Uterus (tissue), 3 donors: ENCODE measurements at regions not wholly inside any gene's neighbourhood (a gene's known extent, or its start where the extent isn't known, plus 50 kb on each side); places are given as distances from the start of the nearest gene placed in this dataset.
"Not testable (repeated sequence)": the region's sequence is repeated elsewhere in the genome, so short reads cannot be mapped to it uniquely, and the experiment has no call there.

ENCODE experiments used
- DNase-seq, 2 donors: peaks; one replicate each; pipeline ENCODE4 v3.0.0-alpha.2; 2019 to 2020
- H3K27ac ChIP-seq, 2 donors: fragments of 200-600 bp; sonication (generic); 1 replicate in 1 of 2; 2 replicates in 1 of 2; pipeline ENCODE4 v1.5.1; 2016 to 2018
- H3K27me3 ChIP-seq, 2 donors: fragments of 200-600 bp; sonication (generic); one replicate each; pipeline ENCODE4 v1.5.1; 2018 to 2019; ENCODE audit warnings: control low read depth in 1 of 2
- H3K36me3 ChIP-seq, 2 donors: fragments of 200-600 bp; sonication (generic); one replicate each; pipeline ENCODE4 v1.5.1; 2019; ENCODE audit warnings: control low read depth in 1 of 2
- H3K4me1 ChIP-seq, 2 donors: fragments of 200-600 bp; sonication (generic); one replicate each; pipeline ENCODE4 v1.5.1; 2018 to 2019; ENCODE audit warnings: control low read depth in 1 of 2
- H3K4me3 ChIP-seq, 2 donors: fragments of 200-600 bp; sonication (generic); 1 replicate in 1 of 2; 2 replicates in 1 of 2; pipeline ENCODE4 v1.5.1; 2018 to 2019; ENCODE audit warnings: mild to moderate bottlenecking in 1 of 2
- H3K9me3 ChIP-seq, 2 donors: fragments of 200-600 bp; sonication (generic); one replicate each; pipeline ENCODE4 v1.5.1; 2019; ENCODE audit warnings: control low read depth in 1 of 2
- POLR2A ChIP-seq, 2 donors: fragments of 450-650 bp; IDR thresholded peaks; one replicate each; pipeline ENCODE4 v1.6.1; 2016; ENCODE audit warnings: antibody characterized with exemption in 2 of 2, mild to moderate bottlenecking in 1 of 2, moderate library complexity in 1 of 2
- intact Hi-C: fragments of 100-400 bp; cut with DNase I; formaldehyde crosslinking; loops from one replicate; pipeline ENCODE4 v1.15.1; 2023; ENCODE audit warnings: low total_unique reads
- TF ChIP-seq, protein P1 (sequence below), 4 experiments: fragments of 200-600 bp in 2 of 4; fragments of 450-650 bp in 2 of 4; sonication (generic) in 2 of 4; IDR thresholded peaks; one replicate each; pipeline ENCODE4 v1.5.1; 2016 to 2019; ENCODE audit warnings: antibody characterized with exemption in 4 of 4, mild to moderate bottlenecking in 2 of 4, moderate library complexity in 1 of 4
- donor health status: DM: yes; HTN: yes; CAD: no.

DNA sequence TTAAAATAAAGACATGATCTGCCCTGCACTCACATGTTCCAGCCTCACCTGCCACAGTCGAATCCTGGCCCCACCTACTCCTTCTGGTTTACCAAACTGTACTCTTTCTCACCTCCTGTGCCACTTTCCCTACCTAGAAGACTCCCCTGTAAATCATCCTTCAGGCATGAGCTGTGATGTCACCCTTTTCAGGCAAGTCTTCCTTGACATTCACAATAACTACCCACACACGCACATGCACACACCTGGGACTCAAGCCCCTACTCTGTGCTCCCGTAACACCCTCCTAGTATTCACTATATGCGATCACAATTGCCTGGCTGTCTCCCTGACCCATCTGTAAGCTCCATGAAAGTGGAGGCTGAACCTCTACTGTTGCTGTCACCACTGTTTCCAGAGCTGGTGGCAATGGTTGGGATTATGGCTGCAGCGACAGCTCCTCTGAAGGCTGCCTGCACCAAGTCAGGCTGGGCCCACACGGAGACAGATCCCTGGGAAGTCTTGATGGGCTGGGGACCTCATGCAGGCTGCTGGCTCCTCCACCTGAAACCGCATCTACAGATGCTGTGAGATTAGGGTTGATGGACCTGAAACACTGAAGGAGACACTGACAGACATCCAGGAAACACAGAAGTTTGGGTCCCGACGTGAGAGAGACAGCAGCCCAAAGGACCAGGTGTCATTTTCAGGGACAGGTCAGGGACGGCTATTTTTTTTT, 611.1 kb downstream of the UQCRFS1 start:
- intact Hi-C loops = no loop called here
- H3K4me3 ChIP-seq = no peak overlapping the region
- H3K27ac ChIP-seq = no peak overlapping the region
- TF ChIP-seq POLR2A (IDR thresholded peaks at IDR 0.05) = no peak
- TF ChIP-seq, protein P1, sequence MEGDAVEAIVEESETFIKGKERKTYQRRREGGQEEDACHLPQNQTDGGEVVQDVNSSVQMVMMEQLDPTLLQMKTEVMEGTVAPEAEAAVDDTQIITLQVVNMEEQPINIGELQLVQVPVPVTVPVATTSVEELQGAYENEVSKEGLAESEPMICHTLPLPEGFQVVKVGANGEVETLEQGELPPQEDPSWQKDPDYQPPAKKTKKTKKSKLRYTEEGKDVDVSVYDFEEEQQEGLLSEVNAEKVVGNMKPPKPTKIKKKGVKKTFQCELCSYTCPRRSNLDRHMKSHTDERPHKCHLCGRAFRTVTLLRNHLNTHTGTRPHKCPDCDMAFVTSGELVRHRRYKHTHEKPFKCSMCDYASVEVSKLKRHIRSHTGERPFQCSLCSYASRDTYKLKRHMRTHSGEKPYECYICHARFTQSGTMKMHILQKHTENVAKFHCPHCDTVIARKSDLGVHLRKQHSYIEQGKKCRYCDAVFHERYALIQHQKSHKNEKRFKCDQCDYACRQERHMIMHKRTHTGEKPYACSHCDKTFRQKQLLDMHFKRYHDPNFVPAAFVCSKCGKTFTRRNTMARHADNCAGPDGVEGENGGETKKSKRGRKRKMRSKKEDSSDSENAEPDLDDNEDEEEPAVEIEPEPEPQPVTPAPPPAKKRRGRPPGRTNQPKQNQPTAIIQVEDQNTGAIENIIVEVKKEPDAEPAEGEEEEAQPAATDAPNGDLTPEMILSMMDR (IDR thresholded peaks at IDR 0.05) = no peak
- H3K4me1 ChIP-seq = no peaks in the 10 kb centered on the region
- DNase-seq = no peak
- no peaks in the 10 kb centered on the region for H3K9me3 ChIP-seq
- H3K27me3 ChIP-seq = no peaks in the 10 kb centered on the region
- H3K36me3 ChIP-seq = no peaks in the 10 kb centered on the region

DNA sequence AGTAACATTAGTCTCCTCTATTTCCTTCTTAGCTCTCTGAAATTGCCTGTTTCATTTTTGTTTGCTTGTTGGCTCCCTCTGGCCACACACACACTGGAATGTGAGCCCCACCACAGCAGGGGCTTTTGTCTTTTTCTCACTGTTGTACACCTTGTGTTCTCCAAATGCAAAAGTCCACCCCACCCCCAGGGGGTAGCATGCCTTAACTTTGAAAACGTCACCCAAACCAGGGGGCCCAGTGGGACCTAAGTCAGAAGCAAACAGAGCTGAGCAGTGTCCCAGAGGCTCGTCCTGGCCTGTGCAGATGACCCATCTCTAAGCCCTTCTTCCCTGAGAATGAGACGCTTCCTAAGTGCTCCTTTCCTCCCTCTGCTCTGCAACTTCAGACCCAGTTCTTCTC, 614.1 kb downstream of the UQCRFS1 start:
- intact Hi-C loops = no loop called here
- TF ChIP-seq, protein P1 (IDR thresholded peaks at IDR 0.05) = no peak
- TF ChIP-seq POLR2A (IDR thresholded peaks at IDR 0.05) = no peak
- H3K36me3 ChIP-seq = no peaks in the 10 kb centered on the region
- H3K27me3 ChIP-seq = no peaks in the 10 kb centered on the region
- H3K9me3 ChIP-seq = no peaks in the 10 kb centered on the region
- H3K27ac ChIP-seq = no peak overlapping the region
- H3K4me3 ChIP-seq = no peak overlapping the region
- H3K4me1 ChIP-seq = no peaks in the 10 kb centered on the region
- DNase-seq = no peak

DNA sequence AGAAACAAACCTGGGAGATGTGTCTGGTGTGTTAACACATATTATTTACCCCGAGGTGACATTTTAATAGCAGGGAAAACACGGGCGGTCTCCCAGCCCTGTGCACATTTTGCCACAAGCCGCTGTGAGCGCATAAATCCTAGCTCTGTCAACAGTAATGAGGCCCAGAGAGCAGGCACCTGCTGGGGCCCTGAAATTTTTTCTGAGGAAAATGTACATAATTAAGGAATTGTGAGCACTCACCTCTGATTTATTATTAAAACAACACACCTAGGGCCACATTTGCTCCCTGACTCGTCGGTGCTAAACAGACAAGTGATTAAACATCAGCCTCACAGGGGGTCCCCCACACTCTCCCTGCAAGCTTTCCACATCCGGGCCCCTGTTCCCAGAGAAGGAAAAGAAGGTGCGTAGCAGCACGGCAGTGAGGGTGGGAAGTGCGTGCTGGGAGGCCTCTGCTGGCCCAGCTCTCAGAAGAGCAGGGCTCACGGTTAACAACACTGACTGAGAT, 616.3 kb downstream of the UQCRFS1 start:
- Histone ChIP-seq H3K4me3 (no peak overlapping the region), H3K27ac (no peak overlapping the region), H3K27me3 (no peaks in the 10 kb centered on the region), H3K4me1 (no peaks in the 10 kb centered on the region), H3K9me3 (no peaks in the 10 kb centered on the region), H3K36me3 (no peaks in the 10 kb centered on the region)
- intact Hi-C loops = no loop called here
- TF ChIP-seq POLR2A (IDR thresholded peaks at IDR 0.05) = no peak
- TF ChIP-seq, protein P1 (IDR thresholded peaks at IDR 0.05) = no peak
- no peak for DNase-seq

DNA sequence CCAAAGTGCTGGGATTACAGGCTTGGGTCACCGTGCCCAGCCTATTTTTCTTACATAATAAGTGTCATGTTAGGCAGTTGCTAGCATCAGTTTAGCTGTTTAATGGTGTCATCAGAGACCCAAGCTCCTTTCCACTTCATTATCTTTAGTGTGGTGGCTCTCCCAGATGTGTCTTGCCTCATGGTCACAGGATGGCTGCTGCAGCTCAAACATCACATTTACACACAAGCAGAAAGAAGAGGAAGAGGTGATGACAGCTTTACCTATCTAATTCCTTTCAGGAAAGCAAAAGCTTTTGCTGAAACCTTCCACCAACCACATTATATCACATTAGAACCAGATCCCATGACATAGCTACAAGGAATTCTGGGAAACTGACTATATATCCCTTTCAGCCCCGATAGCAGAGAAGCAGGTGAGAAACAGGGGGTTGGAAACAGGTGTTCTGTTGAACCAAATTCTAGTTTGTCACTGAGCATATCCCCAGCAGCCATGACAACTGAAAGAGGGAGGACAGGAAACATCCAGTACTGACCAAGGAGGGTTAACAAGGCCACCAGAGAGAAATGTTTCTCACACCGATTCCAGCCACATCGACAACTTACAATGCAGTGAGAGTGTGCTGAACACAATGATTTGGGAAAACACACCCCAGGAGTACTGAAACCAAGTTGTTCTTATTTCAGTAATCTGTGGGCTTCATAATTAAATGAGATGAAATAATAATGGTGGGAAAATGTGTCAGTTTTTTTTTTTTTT, 617.0 kb downstream of the UQCRFS1 start:
- no peak for TF ChIP-seq POLR2A (IDR thresholded peaks at IDR 0.05)
- TF ChIP-seq, protein P1 (IDR thresholded peaks at IDR 0.05) = no peak
- no peaks in the 10 kb centered on the region for H3K36me3 ChIP-seq
- H3K27ac ChIP-seq = no peak overlapping the region
- H3K4me3 ChIP-seq = no peak overlapping the region
- H3K9me3 ChIP-seq = no peaks in the 10 kb centered on the region
- no peak for DNase-seq
- no peaks in the 10 kb centered on the region for H3K4me1 ChIP-seq
- no peaks in the 10 kb centered on the region for H3K27me3 ChIP-seq
- intact Hi-C loops = no loop called here

DNA sequence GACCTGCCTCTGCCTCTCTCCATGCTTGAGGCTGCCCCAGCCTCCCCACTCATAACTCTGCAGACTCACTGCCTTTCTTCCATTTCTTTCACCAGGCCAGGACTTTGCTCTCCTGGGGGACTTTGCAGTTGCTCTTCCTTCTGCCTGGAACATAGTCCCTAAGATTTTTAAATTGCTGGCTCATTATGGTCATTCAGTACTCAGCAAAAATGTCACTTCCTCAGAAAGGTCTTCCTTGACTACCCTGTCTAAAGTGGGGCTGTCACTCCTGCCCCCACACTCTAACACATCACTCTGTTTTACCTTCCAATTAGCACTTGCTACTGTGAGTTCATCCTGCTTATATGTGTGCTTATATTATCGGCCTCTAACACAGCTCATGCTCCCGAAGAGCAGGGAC, 618.2 kb downstream of the UQCRFS1 start:
- Histone ChIP-seq H3K9me3 (no peaks in the 10 kb centered on the region), H3K27ac (no peak overlapping the region), H3K27me3 (no peaks in the 10 kb centered on the region), H3K4me1 (no peaks in the 10 kb centered on the region), H3K36me3 (no peaks in the 10 kb centered on the region), H3K4me3 (no peak overlapping the region)
- no peak for DNase-seq
- intact Hi-C loops = no loop called here
- TF ChIP-seq POLR2A (IDR thresholded peaks at IDR 0.05) = no peak
- TF ChIP-seq, protein P1 (IDR thresholded peaks at IDR 0.05) = no peak

DNA sequence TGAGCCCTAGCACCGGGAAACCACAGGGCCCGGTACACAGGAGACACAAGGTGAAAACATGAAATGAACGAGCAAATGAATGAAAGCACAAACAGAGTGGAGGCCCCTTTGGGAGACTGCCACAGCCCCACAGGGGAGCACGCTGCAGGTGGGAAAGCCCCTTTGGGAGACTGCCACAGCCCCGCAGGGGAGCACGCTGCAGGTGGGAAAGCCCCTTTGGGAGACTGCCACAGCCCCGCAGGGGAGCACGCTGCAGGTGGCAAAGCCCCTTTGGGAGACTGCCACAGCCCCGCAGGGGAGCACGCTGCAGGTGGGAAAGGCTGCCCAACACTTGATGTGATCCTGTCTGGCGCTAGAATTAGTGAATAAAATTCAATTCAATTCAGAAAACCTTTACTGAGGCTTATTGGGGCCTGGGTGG, 623.0 kb downstream of the UQCRFS1 start:
- H3K36me3 ChIP-seq, DNase-seq, H3K27me3 ChIP-seq, H3K4me3 ChIP-seq, H3K4me1 ChIP-seq, H3K27ac ChIP-seq, intact Hi-C loops, H3K9me3 ChIP-seq: not testable (repeated sequence)
